Parathyroid adenoma (tissue), 2 donors: ENCODE measurements at regions not wholly inside any gene's neighbourhood (a gene's known extent, or its start where the extent isn't known, plus 50 kb on each side); places are given as distances from the start of the nearest gene placed in this dataset.

Experiments
- H2AFZ ChIP-seq: fragments of 300-600 bp; sonication (generic); one replicate; pipeline ENCODE4 v1.7.0; 2017; ENCODE audit warnings: antibody characterized with exemption, mild to moderate bottlenecking
- H3K27ac ChIP-seq: fragments of 300-600 bp; sonication (generic); one replicate; pipeline ENCODE4 v1.7.0; 2017
- H3K27me3 ChIP-seq: fragments of 300-600 bp; sonication (generic); one replicate; pipeline ENCODE4 v1.7.0; 2017; ENCODE audit warnings: low read length; ENCODE audit not compliant: control insufficient read depth, insufficient read depth
- H3K36me3 ChIP-seq: fragments of 300-600 bp; sonication (generic); one replicate; pipeline ENCODE4 v1.7.0; 2017; ENCODE audit warnings: low read length; ENCODE audit not compliant: control insufficient read depth, insufficient read depth
- H3K4me1 ChIP-seq: fragments of 300-600 bp; sonication (generic); one replicate; pipeline ENCODE4 v1.7.0; 2017; ENCODE audit warnings: control low read depth
- H3K4me2 ChIP-seq: fragments of 300-600 bp; sonication (generic); one replicate; pipeline ENCODE4 v1.7.0; 2017; ENCODE audit warnings: low read length
- H3K4me3 ChIP-seq: fragments of 300-600 bp; sonication (generic); one replicate; pipeline ENCODE4 v1.7.0; 2017; ENCODE audit warnings: low read depth, low read length
- H3K79me2 ChIP-seq: fragments of 300-600 bp; sonication (generic); one replicate; pipeline ENCODE4 v1.7.0; 2017; ENCODE audit warnings: control low read depth
- H3K9ac ChIP-seq: fragments of 300-600 bp; sonication (generic); one replicate; pipeline ENCODE4 v1.7.0; 2017; ENCODE audit warnings: mild to moderate bottlenecking
- H3K9me3 ChIP-seq: fragments of 300-600 bp; sonication (generic); one replicate; pipeline ENCODE4 v1.7.0; 2017; ENCODE audit warnings: low read length; ENCODE audit not compliant: control insufficient read depth
- TF ChIP-seq, protein P1 (sequence below): fragments of 300-600 bp; sonication (generic); IDR thresholded peaks from one replicate; pipeline ENCODE4 v1.7.0; 2017; ENCODE audit warnings: antibody characterized with exemption, mild to moderate bottlenecking
- donor health status: primary hyperparathyroidism.

- TF ChIP-seq, protein P1, sequence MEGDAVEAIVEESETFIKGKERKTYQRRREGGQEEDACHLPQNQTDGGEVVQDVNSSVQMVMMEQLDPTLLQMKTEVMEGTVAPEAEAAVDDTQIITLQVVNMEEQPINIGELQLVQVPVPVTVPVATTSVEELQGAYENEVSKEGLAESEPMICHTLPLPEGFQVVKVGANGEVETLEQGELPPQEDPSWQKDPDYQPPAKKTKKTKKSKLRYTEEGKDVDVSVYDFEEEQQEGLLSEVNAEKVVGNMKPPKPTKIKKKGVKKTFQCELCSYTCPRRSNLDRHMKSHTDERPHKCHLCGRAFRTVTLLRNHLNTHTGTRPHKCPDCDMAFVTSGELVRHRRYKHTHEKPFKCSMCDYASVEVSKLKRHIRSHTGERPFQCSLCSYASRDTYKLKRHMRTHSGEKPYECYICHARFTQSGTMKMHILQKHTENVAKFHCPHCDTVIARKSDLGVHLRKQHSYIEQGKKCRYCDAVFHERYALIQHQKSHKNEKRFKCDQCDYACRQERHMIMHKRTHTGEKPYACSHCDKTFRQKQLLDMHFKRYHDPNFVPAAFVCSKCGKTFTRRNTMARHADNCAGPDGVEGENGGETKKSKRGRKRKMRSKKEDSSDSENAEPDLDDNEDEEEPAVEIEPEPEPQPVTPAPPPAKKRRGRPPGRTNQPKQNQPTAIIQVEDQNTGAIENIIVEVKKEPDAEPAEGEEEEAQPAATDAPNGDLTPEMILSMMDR = no peak
- no peaks in the 10 kb centered on the region for H3K4me1 ChIP-seq
- no peak overlapping the region for H3K4me2 ChIP-seq
- H3K27me3 ChIP-seq = no peaks in the 10 kb centered on the region
- H3K9ac ChIP-seq = no peak overlapping the region
- no peaks in the 10 kb centered on the region for H3K79me2 ChIP-seq
- H2AFZ ChIP-seq = no peak overlapping the region
- H3K9me3 ChIP-seq = no peaks in the 10 kb centered on the region
- no peak overlapping the region for H3K4me3 ChIP-seq
- H3K27ac ChIP-seq = no peak overlapping the region
- no peaks in the 10 kb centered on the region for H3K36me3 ChIP-seq
Measured at GRCh38 chr2:573805-574392, 103.3 kb downstream of the TMEM18 start.

DNA sequence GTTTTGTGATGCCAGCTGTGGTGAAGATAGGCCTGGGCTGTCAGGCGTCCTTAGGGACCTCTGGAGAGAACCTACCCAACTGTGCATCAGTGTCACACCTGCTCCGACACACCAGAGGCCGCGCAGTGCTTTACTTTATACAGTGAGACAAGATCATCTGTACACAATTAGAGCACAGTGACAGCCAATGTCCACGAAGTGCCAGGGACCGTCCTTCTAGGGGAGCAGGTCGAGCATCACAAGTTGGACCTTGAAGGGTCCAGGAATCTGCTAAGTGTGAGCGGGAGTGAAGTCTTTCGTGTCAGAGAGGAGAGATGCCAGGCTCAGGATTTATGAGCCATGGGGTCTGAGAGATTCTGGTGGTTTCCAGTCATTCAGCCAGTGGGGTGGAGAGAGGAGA lies 104.2 kb downstream of the TMEM18 start:
- Histone ChIP-seq H3K36me3 (no peaks in the 10 kb centered on the region), H3K4me2 (no peak overlapping the region), H3K27me3 (no peaks in the 10 kb centered on the region), H3K9me3 (no peaks in the 10 kb centered on the region), H3K4me1 (no peaks in the 10 kb centered on the region), H2AFZ (no peak overlapping the region), H3K27ac (no peak overlapping the region), H3K4me3 (no peak overlapping the region), H3K9ac (no peak overlapping the region), H3K79me2 (no peaks in the 10 kb centered on the region)
- TF ChIP-seq, protein P1 = no peak

DNA sequence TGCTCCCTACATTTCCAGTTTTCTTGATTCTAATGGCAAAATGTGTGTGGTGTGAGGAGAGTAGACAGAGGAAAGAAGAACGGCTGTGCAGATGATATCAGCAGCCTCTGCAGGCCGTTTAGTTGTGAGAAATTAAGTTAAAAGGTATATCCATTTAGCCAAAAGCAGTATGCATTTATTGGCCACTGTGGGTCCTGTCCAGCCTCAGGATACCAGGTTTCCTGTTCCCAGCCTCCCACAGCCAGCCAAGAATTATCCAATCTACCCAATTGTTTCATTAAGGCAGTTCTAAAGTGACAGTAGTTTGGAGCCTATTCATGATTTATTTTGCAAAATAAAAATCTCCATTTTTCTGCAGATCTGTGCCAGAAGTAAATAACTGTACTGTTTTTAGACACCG lies 107.5 kb downstream of the TMEM18 start:
- Histone ChIP-seq H3K9ac (no peak overlapping the region), H3K4me2 (no peak overlapping the region), H3K9me3 (no peaks in the 10 kb centered on the region), H3K4me3 (no peak overlapping the region), H3K36me3 (no peaks in the 10 kb centered on the region), H3K27ac (no peak overlapping the region), H3K4me1 (no peaks in the 10 kb centered on the region), H3K27me3 (no peaks in the 10 kb centered on the region), H2AFZ (no peak overlapping the region), H3K79me2 (no peaks in the 10 kb centered on the region)
- TF ChIP-seq, protein P1 = no peak

GRCh38 chr2:568639-569235 lies 108.5 kb downstream of the TMEM18 start:
- Histone ChIP-seq H3K9ac (no peak overlapping the region), H3K4me2 (no peak overlapping the region), H3K36me3 (no peaks in the 10 kb centered on the region), H3K79me2 (no peaks in the 10 kb centered on the region), H2AFZ (no peak overlapping the region), H3K9me3 (no peaks in the 10 kb centered on the region), H3K4me3 (no peak overlapping the region), H3K4me1 (no peaks in the 10 kb centered on the region), H3K27me3 (no peaks in the 10 kb centered on the region), H3K27ac (no peak overlapping the region)
- TF ChIP-seq, protein P1 = no peak
